ENCODE measurements at regions not wholly inside any gene's neighbourhood (a gene's known extent, or its start where the extent isn't known, plus 50 kb on each side); places are given as distances from the start of the nearest gene placed in this dataset.

DNA sequence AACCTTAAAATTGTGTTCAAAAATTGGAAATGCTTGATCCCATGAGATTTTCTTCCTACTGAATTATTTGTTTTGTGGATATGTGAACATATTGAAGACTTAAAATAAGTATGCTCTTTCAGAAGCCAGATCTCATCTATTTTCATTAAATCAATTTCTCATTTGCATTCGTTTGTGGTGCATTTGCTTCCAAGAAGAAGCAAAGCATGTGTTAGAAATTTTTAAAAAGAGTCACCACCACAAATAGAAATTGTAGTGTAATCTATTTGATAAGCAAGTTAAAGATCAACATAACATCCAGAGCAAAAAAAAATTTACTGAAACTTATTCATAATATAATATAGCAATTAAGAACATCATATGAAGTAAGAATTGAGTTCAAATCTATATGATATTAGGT lies 300.9 kb upstream of the SYT4 start:
- DNase-seq: no peak

GRCh38 chr18:43578706-43579105 lies 301.4 kb upstream of the SYT4 start:
- DNase-seq: no peak

GRCh38 chr18:43581936-43582519 lies 304.7 kb upstream of the SYT4 start:
- DNase-seq: no peak

DNA sequence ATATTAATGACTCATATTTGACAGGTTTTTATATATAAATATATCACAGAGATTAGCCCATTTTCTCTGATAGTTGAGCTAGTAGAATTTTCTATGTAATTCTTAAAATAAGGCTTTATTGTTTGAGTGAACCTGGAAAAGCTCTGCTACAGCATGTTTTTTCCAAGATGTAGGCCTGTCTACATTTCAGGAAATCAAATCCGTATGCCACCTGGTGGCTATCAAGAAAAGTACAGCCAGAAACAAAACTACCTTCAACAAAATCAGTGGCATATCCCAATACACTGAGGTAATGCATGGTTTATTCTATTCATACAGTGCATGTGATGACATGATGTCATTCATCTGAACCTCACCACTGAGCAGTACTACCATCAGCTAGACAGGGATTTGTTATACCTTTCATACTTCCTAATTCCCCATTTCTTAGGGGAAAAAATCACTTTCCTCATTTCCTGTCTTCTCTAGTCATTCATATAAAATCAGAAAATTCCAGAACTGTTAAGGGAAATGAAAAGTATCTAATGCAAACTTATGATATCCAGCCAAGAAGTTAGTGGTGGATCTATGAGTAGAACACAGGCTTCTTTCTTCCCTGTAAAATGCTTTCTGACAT lies 310.4 kb upstream of the SYT4 start:
- DNase-seq: no peak

DNA sequence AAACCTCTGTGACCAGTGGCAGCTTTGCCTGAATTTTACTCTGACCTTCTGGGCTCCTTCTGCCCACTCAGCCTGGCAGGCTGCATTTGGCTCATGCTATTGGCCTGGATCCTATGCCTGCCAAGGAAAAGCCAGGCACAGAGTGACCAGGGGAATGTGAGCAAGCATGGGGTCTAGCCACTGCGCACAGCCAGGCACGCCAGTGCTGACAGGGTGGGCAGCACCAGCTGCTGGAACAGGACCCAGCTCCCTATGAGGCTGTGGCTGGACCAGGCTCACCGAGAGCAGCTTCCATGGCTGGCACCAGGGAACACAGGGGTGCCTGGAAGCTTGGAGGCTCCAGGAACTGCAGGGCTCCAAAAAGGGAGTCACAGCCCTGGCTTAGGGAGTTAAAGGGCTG lies 311.5 kb upstream of the SYT4 start:
- DNase-seq: no peak

- no peak for DNase-seq
These were observed 312.4 kb upstream of the SYT4 start for GRCh38 chr18:43589611-43590151.

GRCh38 chr18:43590182-43590903 lies 313.1 kb upstream of the SYT4 start:
- no peak for DNase-seq

DNA sequence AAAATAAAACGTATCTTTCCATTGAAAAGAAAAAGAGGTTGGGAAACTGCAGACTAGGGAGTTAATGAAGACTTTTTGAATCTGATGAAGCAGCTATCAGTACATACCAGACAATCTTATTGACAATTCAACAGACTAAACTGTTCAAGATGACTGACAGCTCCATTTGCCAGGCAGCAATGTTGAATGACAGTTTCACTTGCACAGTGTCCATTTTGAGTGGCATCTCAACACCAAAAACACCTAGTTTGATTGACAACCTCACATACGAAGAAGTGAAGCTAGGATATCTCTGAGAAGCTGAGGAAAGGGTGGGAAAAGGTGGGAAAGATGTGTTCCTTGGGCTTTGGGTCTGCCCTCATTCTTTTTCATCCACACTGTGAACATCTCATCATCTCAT lies 315.0 kb upstream of the SYT4 start:
- DNase-seq: no peak

DNA sequence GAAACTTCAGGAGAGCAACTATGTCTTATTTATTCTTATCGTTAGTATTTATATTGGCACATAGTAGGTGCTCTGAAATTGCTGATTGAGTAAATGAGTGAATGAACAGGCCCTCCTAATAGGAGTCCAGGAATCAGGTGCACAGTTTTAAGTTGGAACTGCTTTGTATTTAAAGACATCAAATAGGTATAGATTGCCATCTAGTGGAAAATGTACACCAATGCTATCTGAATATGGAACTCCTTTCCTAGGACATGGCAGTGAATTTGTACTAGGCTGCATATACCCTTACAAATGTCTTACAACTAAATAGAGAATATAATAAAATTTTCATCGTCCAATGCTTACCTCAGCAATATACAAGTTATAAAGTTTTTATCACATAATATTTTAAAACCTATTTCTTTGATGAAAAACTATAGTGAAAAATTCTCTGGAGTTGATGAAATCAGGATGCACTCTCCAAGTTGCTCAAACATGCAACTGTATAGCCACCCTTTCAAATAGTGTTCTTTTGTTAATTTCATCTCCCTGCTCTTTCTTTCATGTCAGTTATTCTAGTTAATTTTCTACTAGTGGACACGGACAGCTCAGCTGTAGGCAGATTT lies 318.9 kb upstream of the SYT4 start:
- DNase-seq: no peak

- DNase-seq: no peak
These were observed 324.1 kb upstream of the SYT4 start for GRCh38 chr18:43601432-43601831.

DNA sequence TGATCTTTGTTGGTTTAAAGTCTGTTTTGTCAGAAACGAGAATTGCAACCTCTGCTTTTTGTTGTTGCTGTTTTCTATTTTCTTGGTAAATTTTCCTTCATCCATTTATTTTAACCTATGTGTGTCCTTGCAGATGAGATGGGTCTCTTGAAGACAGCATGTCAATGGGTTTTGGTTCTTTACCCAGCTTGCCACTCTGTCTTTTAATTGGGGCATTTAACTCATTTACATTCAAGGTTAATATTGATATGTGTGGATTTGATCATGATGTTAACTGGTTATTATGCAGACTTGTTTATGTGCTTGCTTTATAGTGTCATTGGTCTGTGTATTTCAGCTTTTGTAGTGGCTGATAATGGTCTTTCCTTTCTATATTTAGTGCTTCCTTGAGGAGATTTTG lies 327.9 kb upstream of the SYT4 start:
- DNase-seq: no peak

GRCh38 chr18:43606795-43607194 lies 329.5 kb upstream of the SYT4 start:
- no peak for DNase-seq

DNA sequence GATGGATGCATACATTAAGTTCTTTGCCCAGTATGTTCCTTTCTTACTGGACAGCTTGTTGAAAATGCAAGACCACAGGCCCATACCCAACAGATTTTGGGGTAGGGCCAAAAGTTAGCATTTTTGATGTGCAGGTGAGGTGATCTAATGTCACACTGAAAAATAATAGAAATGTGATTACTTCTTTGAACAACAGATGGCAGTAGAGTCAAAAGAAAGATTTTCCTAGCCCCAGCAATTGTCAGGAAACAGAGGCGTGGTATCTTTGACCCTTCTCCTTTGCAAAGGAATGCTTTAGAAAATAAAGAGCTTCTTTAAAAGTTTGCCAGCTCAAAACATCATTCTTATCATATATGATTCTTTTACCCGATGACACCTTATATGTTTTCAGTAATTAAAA lies 343.6 kb upstream of the SYT4 start:
- DNase-seq: no peak

GRCh38 chr18:43622024-43622423 lies 344.7 kb upstream of the SYT4 start:
- no peak for DNase-seq

DNA sequence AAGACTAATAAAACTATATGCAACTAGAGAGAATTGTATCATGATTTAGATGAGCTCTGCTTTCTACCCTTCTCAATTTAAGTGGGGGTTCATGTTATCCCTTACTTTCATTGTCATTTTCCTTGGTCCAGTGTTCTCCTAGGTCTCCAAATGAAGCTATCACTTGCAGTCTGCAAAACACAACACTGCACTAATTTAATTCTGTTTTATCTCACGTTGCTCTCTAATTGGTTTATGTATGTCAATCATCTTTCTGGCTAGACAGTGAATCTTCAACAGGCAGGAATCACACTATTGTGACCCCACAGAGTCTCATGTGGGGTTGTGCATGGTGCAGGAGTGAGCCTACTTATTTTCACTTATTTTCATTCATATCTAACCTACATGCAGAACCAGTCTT lies 348.3 kb upstream of the SYT4 start:
- no peak for DNase-seq

DNA sequence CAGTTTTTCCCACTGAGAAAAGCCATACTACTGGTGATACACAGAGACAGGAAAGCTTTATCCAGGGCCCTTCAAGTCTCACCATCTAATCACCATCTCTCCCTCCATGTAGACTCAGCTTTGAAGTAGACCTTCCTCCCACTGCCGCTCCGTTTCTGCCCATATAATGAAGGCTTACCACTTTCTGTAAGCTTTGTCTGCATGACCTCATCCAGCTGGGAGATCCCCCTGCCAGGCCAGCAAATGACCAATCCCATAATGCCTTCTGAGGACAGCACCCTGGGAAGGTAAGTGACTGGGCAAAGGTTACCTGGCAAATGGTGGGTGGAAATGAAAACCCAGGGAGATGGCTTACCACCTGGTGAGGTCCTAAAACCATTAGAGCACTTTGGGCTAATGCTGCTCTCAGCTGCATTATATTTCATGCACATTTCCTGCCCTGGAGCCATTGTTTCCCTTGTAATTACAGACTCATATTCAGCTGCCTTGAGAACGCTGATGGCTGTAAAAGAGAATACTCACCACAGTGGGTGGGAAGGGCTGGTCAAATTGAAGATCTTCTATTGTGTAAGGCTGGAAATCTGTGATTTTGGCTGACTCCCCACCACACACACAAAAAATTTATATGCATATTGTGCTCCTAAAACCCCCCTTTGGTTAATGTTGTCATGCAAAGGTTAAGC lies 350.7 kb upstream of the SYT4 start:
- no peak for DNase-seq

GRCh38 chr18:43634994-43635393 lies 357.7 kb upstream of the SYT4 start:
- DNase-seq: no peak

GRCh38 chr18:43635397-43635796 lies 358.1 kb upstream of the SYT4 start:
- DNase-seq: no peak

GRCh38 chr18:43642727-43643330 lies 365.5 kb upstream of the SYT4 start:
- no peak for DNase-seq

DNA sequence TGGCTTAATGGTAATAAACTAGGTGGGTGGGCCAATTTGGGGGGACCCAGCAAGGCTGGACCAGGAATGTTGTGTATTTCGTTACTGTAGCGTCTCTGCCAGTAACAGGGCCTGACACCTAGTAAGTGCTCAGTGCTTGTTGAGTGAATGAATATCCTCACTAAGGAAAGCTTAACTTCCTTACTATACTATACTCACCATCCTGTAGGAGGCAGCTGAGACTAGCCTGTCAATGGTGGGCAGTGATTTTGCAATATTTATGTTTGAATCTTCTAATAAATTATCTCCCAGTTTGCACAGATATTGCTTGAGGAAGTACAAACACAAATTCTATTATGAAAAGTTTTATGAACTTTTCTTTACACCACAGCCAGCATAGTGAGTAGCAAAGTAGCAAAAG lies 370.7 kb upstream of the SYT4 start:
- DNase-seq: no peak

DNA sequence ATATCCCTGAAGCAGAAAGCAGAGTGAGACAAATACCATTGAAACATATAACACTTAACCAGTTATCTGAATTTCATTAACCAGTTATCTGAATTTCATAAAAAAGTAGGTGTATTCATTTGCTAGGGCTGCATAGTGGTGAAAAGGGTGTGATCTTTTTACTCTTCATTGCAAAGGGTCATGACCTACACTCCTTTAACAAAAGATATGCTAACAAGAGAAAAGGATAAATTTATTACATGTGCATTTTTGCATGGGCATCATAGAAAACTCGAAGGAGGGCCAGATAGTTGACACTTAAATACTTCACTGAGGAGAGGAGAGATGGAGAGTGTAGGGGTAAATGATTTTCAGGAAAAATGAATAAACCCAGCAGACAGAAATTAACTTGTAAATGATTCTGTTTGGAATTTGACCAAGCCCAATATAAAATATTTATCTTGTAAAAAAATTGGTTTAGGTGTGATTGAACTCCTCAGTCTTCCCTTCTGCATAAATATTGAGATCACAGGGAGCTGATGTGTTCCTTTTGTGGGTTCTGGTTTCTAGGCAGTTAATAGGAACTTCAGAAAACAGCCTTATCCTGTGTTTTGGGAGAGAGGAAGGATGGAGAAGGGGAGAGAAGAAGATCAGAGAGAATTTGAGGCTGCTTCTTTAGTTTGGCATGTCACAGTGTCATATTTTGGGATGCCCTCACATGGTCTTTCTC lies 372.5 kb upstream of the SYT4 start:
- no peak for DNase-seq

- DNase-seq: no peak
These were observed 373.1 kb upstream of the SYT4 start for GRCh38 chr18:43650426-43650825.
